NT2/D1 (cell line): ENCODE measurements at regions not wholly inside any gene's neighbourhood (a gene's known extent, or its start where the extent isn't known, plus 50 kb on each side); places are given as distances from the start of the nearest gene placed in this dataset.

Experiments used
- DNase-seq: peaks from one replicate; pipeline ENCODE4 v3.0.0-alpha.2; 2011; ENCODE audit warnings: low read depth, low spot score
- H3K27me3 ChIP-seq: 2 replicates; pipeline ENCODE4 v1.6.0; 2011; ENCODE audit warnings: mild to moderate bottlenecking; ENCODE audit not compliant: insufficient read length, insufficient read depth
- H3K36me3 ChIP-seq: 2 replicates; pipeline ENCODE4 v1.6.1; 2011; ENCODE audit warnings: mild to moderate bottlenecking, low read length, mixed read lengths; ENCODE audit not compliant: insufficient read depth, insufficient read length
- H3K4me1 ChIP-seq: 2 replicates; pipeline ENCODE4 v1.5.1; 2011; ENCODE audit not compliant: insufficient read depth, insufficient read length
- H3K4me3 ChIP-seq: 2 replicates; pipeline ENCODE4 v1.5.1; 2011; ENCODE audit warnings: low read depth; ENCODE audit not compliant: insufficient read length
- H3K9ac ChIP-seq: 2 replicates; pipeline ENCODE4 v1.6.0; 2011; ENCODE audit warnings: low read depth; ENCODE audit not compliant: insufficient read length
- H3K9me3 ChIP-seq: 2 replicates; pipeline ENCODE4 v1.5.1; 2011; ENCODE audit warnings: mild to moderate bottlenecking, low read length; ENCODE audit not compliant: insufficient read depth
- SUZ12 ChIP-seq: IDR thresholded peaks from 2 replicates; pipeline ENCODE4 v1.6.1; 2011; ENCODE audit not compliant: insufficient read length, insufficient read depth; ENCODE audit errors: extremely low read depth
- YY1 ChIP-seq: IDR thresholded peaks from 2 replicates; pipeline ENCODE4 v1.6.1; 2011; ENCODE audit not compliant: insufficient read length, insufficient read depth
- ZNF274 ChIP-seq: IDR thresholded peaks from 2 replicates; pipeline ENCODE4 v1.6.1; 2011; ENCODE audit warnings: mild to moderate bottlenecking, low read depth, low read length

- no peaks in the 10 kb centered on the region for H3K9me3 ChIP-seq
- no peaks in the 10 kb centered on the region for H3K36me3 ChIP-seq
- TF ChIP-seq ZNF274: no peak
- TF ChIP-seq YY1: no peak
- no peak for TF ChIP-seq SUZ12
- no peaks in the 10 kb centered on the region for H3K27me3 ChIP-seq
- no peak for DNase-seq
- no peak overlapping the region for H3K4me3 ChIP-seq
- H3K9ac ChIP-seq: no peak overlapping the region
- no peaks in the 10 kb centered on the region for H3K4me1 ChIP-seq
Observed at GRCh38 chr12:75933101-75933500, 98.5 kb downstream of the PHLDA1 start.

DNA sequence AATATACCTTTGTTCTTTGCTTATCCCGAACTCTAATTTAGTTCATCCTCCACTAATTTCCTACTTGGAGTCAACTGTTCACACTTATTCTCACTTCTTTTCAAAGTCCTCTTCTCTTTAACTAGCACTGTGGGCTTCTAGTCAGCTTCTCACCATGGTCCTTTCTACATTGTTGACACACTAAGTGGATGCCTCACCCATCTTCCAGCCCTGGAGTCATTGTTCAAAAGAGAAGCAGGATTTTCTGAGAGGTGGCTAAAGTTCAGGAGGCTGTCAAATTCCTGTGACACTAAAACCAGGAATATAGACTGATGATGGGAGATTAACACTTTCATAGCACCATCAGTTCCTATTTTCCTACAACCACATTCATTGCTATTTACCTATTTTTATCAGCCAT lies 99.3 kb downstream of the PHLDA1 start:
- no peaks in the 10 kb centered on the region for H3K4me1 ChIP-seq
- DNase-seq: no peak
- H3K27me3 ChIP-seq: no peaks in the 10 kb centered on the region
- no peak for TF ChIP-seq SUZ12
- H3K9ac ChIP-seq: no peak overlapping the region
- no peaks in the 10 kb centered on the region for H3K36me3 ChIP-seq
- no peak overlapping the region for H3K4me3 ChIP-seq
- no peaks in the 10 kb centered on the region for H3K9me3 ChIP-seq

- H3K4me1 ChIP-seq: no peaks in the 10 kb centered on the region
- no peaks in the 10 kb centered on the region for H3K27me3 ChIP-seq
- peaks cover 30% of the 10 kb centered on the region for H3K9me3 ChIP-seq
- no peak for TF ChIP-seq YY1
- TF ChIP-seq SUZ12: no peak
- no peak for TF ChIP-seq ZNF274
- no peaks in the 10 kb centered on the region for H3K36me3 ChIP-seq
- DNase-seq: no peak
- no peak overlapping the region for H3K9ac ChIP-seq
- no peak overlapping the region for H3K4me3 ChIP-seq
Observed at GRCh38 chr12:75923964-75924666, 107.5 kb downstream of the PHLDA1 start.

DNA sequence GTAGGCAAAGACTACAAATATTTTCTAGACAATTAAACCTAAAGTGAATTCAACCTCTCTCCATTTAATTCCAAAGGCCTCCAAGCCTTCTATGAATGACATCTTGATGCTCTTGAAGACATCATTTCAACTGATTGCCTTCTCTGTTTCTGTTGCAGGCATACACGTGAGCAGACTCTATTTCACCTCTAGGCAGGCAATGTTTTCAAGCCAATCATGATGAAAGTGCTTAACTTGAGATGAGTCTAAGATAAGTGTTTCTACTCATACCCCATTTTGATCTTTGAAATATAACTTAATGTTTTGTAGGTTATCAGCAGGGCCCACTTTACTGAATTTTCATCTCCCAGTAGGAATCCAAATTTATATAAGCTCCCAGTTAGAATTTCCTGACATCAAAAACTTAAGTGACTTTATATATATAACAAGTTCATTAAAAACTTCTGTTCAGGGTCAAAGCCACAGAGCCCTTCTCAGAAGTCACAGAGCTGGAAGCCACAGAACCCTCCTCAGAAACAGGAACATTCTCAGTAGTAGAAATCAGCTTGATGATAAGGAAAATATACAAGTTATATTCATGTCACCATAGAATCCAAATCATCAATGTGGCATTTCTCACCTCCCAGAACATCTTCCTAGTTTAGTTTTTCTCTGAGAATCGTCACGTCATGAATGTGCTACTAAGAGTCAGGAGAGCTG lies 108.5 kb downstream of the PHLDA1 start:
- H3K9ac ChIP-seq: no peak overlapping the region

DNA sequence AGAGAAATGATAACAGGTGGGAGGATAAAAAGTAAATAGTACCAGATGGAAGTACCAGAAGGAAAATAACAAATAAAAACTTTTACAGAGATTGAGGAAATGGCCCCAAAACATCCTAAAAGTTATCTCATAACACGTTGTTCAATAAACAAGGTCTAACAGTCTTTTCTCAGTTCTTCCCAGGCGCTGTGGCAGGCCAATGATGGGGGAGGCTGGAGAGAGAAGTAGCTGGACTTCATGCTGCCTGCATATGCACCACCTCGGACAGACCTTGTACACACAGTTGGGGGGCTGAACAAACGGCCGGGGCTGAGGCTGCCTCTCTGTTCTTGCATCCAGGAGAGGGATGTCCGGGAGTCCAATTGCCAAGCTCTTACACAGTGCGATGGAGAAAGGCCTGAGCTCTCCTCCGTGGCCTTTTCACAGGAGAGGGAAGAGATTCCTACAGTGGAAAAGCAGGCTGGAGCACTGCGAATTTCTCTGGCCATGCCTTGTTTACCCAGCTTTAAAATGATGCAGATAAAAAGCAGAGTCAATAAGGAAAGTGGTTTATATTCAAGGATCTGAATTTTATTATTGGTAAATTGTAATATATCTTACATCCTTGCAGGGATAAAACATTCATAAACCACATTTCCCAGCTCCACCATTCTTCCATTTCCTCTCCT lies 109.8 kb downstream of the PHLDA1 start:
- no peaks in the 10 kb centered on the region for H3K36me3 ChIP-seq
- no peaks in the 10 kb centered on the region for H3K27me3 ChIP-seq
- TF ChIP-seq YY1: no peak
- TF ChIP-seq SUZ12: no peak
- TF ChIP-seq ZNF274: no peak
- H3K9me3 ChIP-seq: peaks cover 30% of the 10 kb centered on the region
- H3K9ac ChIP-seq: no peak overlapping the region
- H3K4me1 ChIP-seq: no peaks in the 10 kb centered on the region
- no peak overlapping the region for H3K4me3 ChIP-seq
- no peak for DNase-seq

More for the DNA sequence above, 108.5 kb downstream of the PHLDA1 start:
- Histone ChIP-seq H3K4me1 (no peaks in the 10 kb centered on the region), H3K4me3 (no peak overlapping the region), H3K9me3 (peaks cover 30% of the 10 kb centered on the region), H3K27me3 (no peaks in the 10 kb centered on the region), H3K36me3 (no peaks in the 10 kb centered on the region)
- TF ChIP-seq ZNF274 (no peak), YY1 (no peak), SUZ12 (no peak)
- no peak for DNase-seq

GRCh38 chr12:75917715-75918114 lies 113.9 kb downstream of the PHLDA1 start:
- TF ChIP-seq YY1 (no peak), ZNF274 (no peak), SUZ12 (no peak)
- DNase-seq: no peak
- no peaks in the 10 kb centered on the region for H3K9me3 ChIP-seq
- no peak overlapping the region for H3K4me3 ChIP-seq
- no peaks in the 10 kb centered on the region for H3K4me1 ChIP-seq
- no peak overlapping the region for H3K9ac ChIP-seq
- H3K36me3 ChIP-seq: no peaks in the 10 kb centered on the region
- no peaks in the 10 kb centered on the region for H3K27me3 ChIP-seq

- H3K36me3 ChIP-seq: no peaks in the 10 kb centered on the region
- H3K9me3 ChIP-seq: no peaks in the 10 kb centered on the region
- no peak overlapping the region for H3K4me3 ChIP-seq
- DNase-seq: no peak
- no peak overlapping the region for H3K9ac ChIP-seq
- no peaks in the 10 kb centered on the region for H3K4me1 ChIP-seq
- H3K27me3 ChIP-seq: no peaks in the 10 kb centered on the region
- TF ChIP-seq YY1: no peak
- no peak for TF ChIP-seq SUZ12
- no peak for TF ChIP-seq ZNF274
Observed at GRCh38 chr12:75917083-75917482, 114.5 kb downstream of the PHLDA1 start.
